OCI-LY7 (cell line): ENCODE measurements at regions not wholly inside any gene's neighbourhood (a gene's known extent, or its start where the extent isn't known, plus 50 kb on each side); places are given as distances from the start of the nearest gene placed in this dataset.

Source experiments
- CTCF ChIP-seq: fragments of 200-600 bp; sonication (generic); conservative IDR thresholded peaks from 2 replicates; pipeline ENCODE4 v1.5.1; 2014; ENCODE audit warnings: mild to moderate bottlenecking, antibody characterized with exemption, low read length, moderate library complexity, mixed read lengths
- EZH2phosphoT487 ChIP-seq: fragments of 200-600 bp; sonication (generic); IDR thresholded peaks from 2 replicates; pipeline ENCODE4 v1.6.1; 2018; ENCODE audit warnings: low read depth, borderline replicate concordance, mild to moderate bottlenecking, mixed run types, antibody characterized with exemption, low read length, moderate library complexity, mixed read lengths

- TF ChIP-seq CTCF, result no peak
- TF ChIP-seq EZH2phosphoT487, result no peak
Measured at GRCh38 chr7:142372727-142373126, 114.9 kb upstream of the PRSS58 start.
